ENCODE measurements at regions not wholly inside any gene's neighbourhood (a gene's known extent, or its start where the extent isn't known, plus 50 kb on each side); places are given as distances from the start of the nearest gene placed in this dataset.

- Mint-ChIP-seq H3K9me3 (no peaks in the 10 kb centered on the region), H3K4me1 (ENCODE audit: unreplicated experiment) (no peaks in the 10 kb centered on the region), H3K36me3 (no peaks in the 10 kb centered on the region), H3K27me3 (no peaks in the 10 kb centered on the region), H3K4me3 (no peak overlapping the region), H3K27ac (no peak overlapping the region)
- no peak for DNase-seq (ENCODE audit: extremely low spot score, unreplicated experiment)
- no peak for TF ChIP-seq CTCF (conservative IDR thresholded peaks at IDR 0.05)
Measured at GRCh38 chr21:21813289-21813688, 815.1 kb downstream of the NCAM2 start.

GRCh38 chr21:21813934-21814333 is 815.7 kb downstream of the NCAM2 start:
- Mint-ChIP-seq H3K4me3 (no peak overlapping the region), H3K27ac (no peak overlapping the region), H3K4me1 (ENCODE audit: unreplicated experiment) (no peaks in the 10 kb centered on the region), H3K27me3 (no peaks in the 10 kb centered on the region), H3K36me3 (no peaks in the 10 kb centered on the region), H3K9me3 (no peaks in the 10 kb centered on the region)
- no peak for DNase-seq (ENCODE audit: extremely low spot score, unreplicated experiment)
- TF ChIP-seq CTCF (conservative IDR thresholded peaks at IDR 0.05): no peak

GRCh38 chr21:21816778-21817177 is 818.6 kb downstream of the NCAM2 start:
- no peaks in the 10 kb centered on the region for H3K27me3 Mint-ChIP-seq
- H3K4me1 Mint-ChIP-seq (ENCODE audit: unreplicated experiment): no peaks in the 10 kb centered on the region
- DNase-seq (ENCODE audit: extremely low spot score, unreplicated experiment): no peak
- no peak for TF ChIP-seq CTCF (conservative IDR thresholded peaks at IDR 0.05)
- H3K9me3 Mint-ChIP-seq: no peaks in the 10 kb centered on the region
- H3K27ac Mint-ChIP-seq: no peak overlapping the region
- no peaks in the 10 kb centered on the region for H3K36me3 Mint-ChIP-seq
- no peak overlapping the region for H3K4me3 Mint-ChIP-seq

- no peaks in the 10 kb centered on the region for H3K9me3 Mint-ChIP-seq
- no peaks in the 10 kb centered on the region for H3K36me3 Mint-ChIP-seq
- no peak overlapping the region for H3K4me3 Mint-ChIP-seq
- no peak for DNase-seq (ENCODE audit: extremely low spot score, unreplicated experiment)
- no peak for TF ChIP-seq CTCF (conservative IDR thresholded peaks at IDR 0.05)
- H3K27ac Mint-ChIP-seq: no peak overlapping the region
- H3K4me1 Mint-ChIP-seq (ENCODE audit: unreplicated experiment): no peaks in the 10 kb centered on the region
- H3K27me3 Mint-ChIP-seq: no peaks in the 10 kb centered on the region
Measured at GRCh38 chr21:21818898-21819297, 820.7 kb downstream of the NCAM2 start.

- DNase-seq (ENCODE audit: extremely low spot score, unreplicated experiment): no peak
- no peak overlapping the region for H3K4me3 Mint-ChIP-seq
- TF ChIP-seq CTCF (conservative IDR thresholded peaks at IDR 0.05): no peak
Measured at GRCh38 chr21:21828130-21828529, 829.9 kb downstream of the NCAM2 start.

GRCh38 chr21:21831036-21831435 is 832.8 kb downstream of the NCAM2 start:
- Mint-ChIP-seq H3K27me3 (no peaks in the 10 kb centered on the region), H3K27ac (no peak overlapping the region), H3K9me3 (no peaks in the 10 kb centered on the region), H3K4me3 (no peak overlapping the region), H3K36me3 (no peaks in the 10 kb centered on the region), H3K4me1 (ENCODE audit: unreplicated experiment) (no peaks in the 10 kb centered on the region)
- TF ChIP-seq CTCF (conservative IDR thresholded peaks at IDR 0.05): no peak
- DNase-seq (ENCODE audit: extremely low spot score, unreplicated experiment): no peak

More at GRCh38 chr21:21828130-21828529, 829.9 kb downstream of the NCAM2 start:
- no peaks in the 10 kb centered on the region for H3K4me1 Mint-ChIP-seq (ENCODE audit: unreplicated experiment)
- H3K9me3 Mint-ChIP-seq: no peaks in the 10 kb centered on the region
- no peaks in the 10 kb centered on the region for H3K36me3 Mint-ChIP-seq
- no peaks in the 10 kb centered on the region for H3K27me3 Mint-ChIP-seq
- no peak overlapping the region for H3K27ac Mint-ChIP-seq

Data from type B pancreatic cell (in vitro differentiated cells).